Endothelial cell of hepatic sinusoid (primary cell): ENCODE measurements at regions not wholly inside any gene's neighbourhood (a gene's known extent, or its start where the extent isn't known, plus 50 kb on each side); places are given as distances from the start of the nearest gene placed in this dataset.

Source experiments
- in situ Hi-C: cut with HindIII; loops from 2 replicates; pipeline ENCODE4 v1.10.0; 2017; ENCODE audit warnings: low sequenced_read_pairs

DNA sequence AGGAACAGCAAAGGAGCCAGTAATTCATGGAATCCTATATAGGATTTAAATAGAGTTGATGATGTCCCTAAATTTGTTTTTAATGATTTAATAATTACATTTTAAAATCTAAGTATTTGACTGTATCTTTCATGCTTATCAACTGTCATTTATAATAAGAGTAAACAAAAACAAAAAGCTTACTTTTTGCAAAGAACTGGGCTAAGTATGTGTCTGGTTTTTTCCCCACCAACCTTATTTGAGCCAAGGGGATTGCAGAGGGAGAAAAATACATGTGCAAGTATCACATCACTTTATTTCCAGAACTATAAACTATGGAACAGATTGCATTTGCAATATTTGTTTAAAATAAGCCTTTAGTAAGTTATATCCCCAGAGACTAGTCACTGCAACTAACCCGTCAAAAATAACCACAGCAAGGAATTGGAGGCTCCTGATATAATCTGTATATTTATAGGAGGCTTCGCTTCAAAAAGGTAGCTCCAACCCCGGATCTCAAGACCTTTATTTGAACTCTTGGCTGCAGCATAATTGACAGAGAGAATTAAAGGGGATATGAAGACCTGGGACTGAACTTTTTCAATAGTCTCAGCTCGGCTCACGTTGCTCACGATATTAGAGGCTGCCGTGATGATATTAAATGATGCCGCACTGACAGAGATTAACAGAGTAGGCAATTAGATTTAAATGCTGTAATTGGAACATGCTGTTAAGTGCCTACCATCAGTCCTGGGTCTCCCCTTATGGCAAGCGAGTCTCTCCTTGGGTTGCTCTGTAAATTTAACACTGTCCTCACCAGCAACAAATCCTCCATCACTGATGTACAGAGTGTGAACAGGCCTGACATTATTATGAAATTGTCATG, 329.1 kb upstream of the NFIA start:
- in situ Hi-C loops: no loop called here

DNA sequence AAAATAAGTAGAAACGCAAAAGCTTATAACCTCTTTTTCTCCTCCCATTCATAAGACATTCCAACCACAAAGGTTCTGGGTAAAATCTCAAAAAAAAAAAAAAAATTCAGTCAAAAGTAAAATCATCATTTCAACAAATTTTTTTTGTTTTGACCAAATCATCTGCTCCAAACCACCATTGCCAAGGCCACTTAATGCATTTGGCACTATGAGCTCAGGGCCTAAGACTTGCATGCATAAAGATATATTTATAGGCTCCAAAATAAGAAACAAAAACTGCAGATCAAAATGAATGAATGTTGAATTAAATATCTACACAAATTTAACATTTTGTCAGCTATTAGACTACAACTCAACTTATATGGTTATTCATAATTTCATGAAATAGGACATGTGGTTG, 331.1 kb upstream of the NFIA start:
- in situ Hi-C loops: no loop called here

DNA sequence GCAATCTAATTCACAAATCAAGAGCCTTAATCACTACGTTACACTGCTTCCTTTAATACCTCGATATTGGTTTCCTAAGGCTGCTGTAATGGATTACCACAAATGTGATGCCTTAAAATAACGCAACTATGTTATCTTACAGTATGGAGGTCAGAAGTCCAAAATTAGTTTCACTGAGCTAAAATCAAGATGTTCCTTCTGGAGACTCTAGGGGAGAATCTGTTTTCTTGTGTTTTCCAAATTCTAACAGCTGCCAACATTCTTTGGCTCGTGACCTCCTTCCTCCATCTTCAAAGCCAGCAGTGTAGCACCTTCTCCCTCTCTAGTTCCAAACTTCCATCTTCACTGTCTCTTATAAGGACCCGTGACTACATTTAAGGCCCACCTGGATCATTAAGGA, 335.0 kb upstream of the NFIA start:
- in situ Hi-C loops: no loop called here

DNA sequence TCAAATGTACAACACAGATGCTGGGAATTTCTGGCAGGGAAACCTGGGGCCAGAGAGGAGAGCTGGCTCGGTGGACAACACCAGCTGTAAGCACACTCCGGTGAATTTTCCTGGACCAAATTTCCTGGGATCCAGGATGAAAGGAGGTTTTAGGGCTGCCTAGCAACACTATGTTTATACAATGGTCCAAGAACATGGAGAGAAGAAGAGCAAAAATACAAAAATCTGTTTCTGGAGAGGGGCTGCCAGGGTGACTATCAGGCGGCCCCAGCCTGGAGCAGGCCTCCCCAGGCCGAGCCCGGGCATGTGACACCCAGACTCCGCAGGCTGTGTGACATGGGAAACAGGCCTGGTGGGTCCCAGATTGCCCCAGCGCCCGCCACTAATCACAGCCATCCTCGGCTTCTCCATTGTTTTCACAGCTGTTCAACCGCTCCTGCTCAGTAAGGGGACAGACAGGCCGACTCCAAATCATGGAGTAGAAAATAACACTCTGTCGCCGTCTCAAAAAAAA, 336.0 kb upstream of the NFIA start:
- in situ Hi-C loops: no loop called here

DNA sequence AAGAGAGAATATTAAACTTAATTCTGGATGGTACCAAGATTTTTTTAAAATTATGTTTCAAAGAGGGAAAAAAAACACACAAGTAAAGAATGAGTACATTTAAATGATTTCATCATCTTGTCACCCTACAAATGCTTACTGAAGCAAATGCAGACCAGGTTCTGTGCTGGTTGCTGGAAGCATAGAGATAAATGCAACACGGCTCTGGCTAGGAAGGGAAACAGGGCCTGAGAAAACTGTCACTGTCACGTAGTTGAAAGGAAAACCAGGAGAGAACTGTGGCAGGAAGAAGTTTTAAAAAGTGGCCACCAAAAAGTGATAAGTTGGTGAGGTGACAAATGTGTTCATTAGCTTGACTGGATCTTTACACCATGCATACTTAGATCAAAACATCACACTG, 336.9 kb upstream of the NFIA start:
- in situ Hi-C loops: no loop called here

DNA sequence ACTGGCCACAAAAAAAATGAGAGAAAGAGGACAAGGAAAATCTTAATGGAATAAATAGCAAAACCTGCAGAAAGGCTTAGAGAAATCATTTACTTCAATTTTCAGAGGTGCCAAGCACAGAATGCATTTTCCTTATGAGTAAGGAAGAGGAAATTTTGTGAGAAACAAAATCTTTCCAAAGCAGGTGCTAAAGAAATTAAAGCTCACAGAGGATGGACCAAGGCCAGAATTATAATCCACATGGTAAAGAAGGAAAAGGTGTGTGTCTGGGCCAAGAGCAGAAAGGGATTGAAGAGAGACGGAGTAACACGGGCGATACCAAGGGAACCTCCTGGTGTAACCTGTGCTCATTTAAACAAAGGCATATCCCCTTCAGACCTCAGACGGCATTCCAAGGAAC, 340.0 kb upstream of the NFIA start:
- in situ Hi-C loops: no loop called here

DNA sequence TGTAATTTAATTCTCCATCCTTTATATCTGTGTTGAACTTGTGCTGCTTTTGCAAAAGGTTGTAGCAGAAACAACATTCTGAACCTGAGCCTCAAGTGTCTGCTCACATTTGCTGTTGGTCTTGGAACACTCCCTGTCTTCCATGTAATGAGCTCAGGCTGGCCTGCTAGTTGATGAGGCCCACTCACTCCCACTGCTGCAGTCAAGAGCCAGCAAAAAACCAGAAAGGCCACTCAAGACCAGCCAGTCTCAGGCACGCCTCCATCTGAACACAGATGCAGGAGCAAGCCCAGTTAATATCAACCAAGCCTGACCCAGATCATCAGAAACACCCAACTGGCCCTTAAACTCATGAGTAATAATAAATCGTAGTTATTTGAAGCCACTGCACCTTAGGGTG, 342.2 kb upstream of the NFIA start:
- in situ Hi-C loops: no loop called here

DNA sequence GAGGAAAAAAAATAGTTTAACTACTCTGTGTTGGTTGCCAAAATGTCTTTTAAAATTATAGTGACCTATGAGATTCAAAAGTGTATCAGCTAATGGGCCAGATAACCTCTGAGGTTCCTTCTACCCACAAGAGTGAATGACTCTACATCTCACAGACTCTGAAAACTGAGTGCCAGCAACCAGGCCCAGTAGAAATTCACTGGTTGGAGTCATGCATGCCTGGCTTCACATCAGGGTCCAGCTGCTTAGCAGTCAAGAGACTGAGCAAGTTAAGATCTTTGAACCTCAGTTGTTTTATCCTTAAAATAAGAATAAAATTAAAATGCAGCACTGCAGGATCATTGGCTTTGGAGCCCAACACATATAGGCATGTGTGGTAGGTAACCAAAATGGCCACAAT, 342.6 kb upstream of the NFIA start:
- in situ Hi-C loops: no loop called here

DNA sequence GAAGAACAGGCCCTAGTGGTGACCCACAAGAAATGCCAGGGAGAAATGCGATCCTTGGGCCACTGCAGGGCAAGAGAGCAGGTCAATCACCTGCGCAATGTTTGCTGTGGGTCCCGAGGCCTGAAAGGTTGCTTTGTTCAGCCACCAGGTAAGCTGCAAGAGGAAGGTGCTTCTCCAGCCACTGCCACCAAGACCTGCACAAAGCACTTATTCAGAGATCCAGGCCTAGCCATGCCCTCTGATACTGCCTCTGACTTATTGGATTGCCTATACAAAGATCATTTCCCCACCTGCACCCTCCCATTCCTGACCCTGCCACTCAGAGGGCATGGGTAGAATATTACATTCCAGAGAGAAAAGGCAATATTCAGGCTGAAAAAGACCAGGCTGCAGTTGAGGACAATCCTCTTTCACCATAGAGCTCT, 349.4 kb upstream of the NFIA start:
- in situ Hi-C loops: no loop called here

DNA sequence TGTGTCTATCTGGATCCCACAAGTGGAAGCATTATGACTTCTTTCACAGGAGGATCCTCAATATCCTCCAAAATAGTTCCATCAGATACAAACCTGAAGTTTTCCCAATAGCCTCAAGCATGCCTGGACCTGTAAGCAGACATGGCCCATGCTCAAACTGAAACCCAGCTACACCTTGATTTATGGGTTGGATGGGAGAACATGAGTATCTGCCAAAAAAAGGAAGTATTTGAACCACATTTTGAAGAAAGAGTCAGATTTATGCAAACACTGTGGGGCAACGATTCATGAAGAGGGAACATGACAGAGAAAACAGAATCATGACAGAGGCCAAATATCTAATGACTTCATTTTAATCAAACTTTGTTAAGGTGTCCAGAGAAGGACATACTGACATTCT, 351.0 kb upstream of the NFIA start:
- in situ Hi-C loops: no loop called here

DNA sequence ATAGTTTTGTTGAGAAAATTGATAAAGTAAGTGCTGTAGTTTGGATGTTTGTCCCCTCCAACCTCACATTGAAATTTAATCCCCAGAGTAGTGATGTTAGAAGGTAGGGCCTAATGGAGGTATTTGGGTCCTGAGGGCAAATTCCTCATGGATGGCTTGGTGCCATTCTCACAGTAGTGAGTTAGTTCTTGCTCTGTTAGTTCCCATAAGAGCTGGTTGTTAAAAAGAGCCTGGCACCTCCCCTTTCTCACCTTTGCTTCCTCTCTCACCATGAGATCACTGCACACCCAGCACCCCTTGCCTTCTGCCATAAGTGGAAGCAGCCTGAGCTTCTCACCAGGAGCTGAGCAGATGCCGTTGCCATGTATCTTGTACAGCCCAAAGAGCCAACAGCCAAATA, 354.8 kb upstream of the NFIA start:
- in situ Hi-C loops: no loop called here

DNA sequence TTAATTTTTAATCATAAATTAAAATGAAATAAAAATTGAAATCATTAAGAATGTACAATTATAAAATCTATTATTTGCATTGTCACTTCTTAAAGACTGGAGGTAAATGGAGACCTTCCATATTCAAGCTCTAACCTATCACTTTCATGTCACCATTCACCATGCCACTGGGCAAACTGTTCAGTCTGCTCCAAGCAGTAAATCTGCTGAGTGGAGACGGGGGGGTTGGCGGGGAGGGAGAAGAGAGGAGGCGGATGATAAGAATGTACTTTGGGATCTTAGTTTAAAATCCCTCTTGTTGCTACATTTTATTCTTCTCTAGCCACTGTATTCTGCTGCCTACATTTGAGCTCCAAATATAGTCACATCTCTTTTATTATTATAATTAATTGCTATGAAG, 365.9 kb upstream of the NFIA start:
- in situ Hi-C loops: no loop called here

DNA sequence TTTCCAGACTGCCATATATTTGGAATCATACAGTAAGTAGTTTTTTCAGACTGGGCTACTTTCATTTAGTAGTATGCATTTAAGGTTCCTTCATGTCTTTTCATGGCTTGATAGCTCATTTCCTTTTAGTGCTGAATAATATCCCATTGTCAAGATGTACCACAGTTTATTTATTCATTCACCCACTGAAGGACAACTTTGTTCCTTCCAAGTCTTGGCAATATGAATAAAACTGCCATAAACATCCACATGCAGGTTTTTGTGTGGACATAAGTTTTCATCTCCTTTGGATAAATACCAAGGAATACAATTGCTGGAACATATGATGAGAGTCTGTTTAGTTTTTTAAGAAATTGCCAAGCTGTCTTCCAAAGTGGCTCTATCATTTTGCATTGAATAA, 366.4 kb upstream of the NFIA start:
- in situ Hi-C loops: no loop called here

DNA sequence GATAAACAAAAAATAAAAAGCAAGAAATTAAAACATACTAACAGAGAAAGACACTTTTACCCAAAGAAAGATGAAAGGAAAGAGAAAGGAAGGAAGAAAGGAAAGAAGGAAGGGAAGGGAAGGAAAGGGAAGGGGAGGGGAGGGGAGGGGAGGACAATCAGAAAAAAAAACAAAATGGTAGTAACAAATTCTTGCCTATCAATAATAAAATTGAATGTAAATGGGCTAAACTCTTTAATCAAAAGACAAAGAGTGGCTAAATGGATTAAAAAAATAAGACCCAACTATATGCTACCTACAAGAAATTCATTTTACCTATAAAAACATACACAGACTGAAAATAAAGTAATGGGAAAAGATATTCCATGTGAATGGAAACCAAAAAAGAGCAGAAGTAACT, 372.9 kb upstream of the NFIA start:
- in situ Hi-C loops: no loop called here

DNA sequence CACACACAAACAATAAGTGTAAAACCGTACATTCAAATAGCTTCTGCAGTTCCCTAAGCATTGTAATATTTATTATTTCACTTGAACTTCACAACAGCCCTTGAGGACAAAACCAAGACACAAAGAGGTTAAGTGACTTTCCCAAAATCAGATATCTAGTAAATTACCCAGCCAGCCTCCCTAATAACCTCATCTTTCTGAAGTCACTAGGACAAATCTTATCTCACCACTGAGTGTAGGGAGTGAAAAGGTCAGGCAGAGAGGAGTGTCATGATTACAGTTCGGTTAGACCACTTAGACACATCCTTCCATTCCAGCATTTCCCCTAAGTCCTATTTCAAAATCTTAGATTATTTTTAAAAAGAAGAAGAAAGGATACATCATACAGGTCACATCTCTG, 377.3 kb upstream of the NFIA start:
- in situ Hi-C loops: no loop called here

DNA sequence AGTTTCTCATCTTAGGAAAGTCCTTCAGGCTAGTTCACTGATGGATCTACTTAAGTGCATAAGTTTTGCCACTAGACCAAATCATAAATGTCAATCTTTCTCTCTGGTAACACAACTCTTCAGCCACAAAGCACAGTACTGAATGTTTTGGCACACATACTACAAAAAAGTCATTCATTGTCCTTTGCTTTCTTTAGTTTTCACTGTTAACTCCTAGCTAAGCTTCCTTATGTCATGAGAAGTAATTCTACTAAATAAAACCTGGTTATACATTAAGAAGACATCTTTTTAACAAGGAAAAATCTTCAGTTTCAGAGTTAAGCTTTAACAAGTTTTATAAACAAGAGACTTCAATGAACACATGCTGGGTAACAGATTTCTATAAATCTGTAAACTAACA, 379.2 kb upstream of the NFIA start:
- in situ Hi-C loops: no loop called here

DNA sequence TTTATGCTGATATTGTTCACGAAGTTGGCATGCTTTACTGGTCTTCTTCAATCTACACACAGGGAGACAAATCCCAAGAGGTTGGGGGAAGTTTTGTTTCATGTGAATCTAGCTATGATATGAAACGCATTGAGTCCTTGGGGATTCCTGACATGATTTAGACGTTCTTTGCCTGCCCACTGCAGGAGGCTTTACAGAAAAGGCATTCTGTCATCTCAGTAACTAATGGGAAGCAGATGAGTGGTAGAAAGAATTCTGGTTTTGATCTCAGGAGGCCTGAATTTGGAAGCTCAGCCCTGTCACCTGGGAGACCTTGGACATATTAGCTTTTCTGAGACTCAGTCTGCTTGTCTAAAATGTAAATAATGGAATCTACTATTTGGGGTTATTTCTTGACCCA, 383.0 kb upstream of the NFIA start:
- in situ Hi-C loops: no loop called here

DNA sequence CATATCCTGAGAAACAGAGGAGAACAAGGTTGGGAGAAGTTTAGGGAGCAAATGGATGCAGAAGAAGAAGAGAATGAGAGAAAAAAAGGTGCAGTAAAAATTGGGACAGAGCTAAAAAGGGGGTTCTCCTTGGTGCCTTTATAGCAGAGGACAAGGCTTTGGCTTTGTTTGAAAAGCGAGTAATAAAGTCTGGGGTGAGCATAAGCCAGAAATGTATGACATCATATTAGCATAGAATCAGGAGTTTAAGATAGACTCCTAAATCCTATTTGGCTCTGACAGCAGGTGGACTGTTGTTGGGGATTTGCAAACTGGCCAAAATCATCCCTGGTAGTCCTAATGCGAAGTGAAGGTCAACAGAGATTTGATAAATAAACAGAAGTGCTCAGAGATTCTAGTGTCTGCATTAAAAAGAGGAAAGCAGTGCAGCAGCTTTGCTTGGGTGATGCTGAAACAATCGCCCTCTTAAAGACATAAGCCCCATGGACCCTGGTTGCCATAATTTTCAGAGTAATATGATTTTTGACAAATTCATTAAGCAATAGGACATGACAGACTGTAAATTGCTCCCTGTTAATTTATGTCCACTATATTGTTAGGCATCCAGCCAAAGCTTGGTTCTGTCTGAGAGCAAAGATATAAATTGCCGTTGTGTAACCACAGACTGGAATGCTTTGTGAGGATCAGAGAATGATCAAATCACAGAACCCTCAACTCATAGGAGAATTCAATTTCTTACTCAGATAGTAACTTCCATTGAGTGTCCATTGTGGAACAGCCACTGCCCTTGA, 385.0 kb upstream of the NFIA start:
- in situ Hi-C loops: no loop called here

DNA sequence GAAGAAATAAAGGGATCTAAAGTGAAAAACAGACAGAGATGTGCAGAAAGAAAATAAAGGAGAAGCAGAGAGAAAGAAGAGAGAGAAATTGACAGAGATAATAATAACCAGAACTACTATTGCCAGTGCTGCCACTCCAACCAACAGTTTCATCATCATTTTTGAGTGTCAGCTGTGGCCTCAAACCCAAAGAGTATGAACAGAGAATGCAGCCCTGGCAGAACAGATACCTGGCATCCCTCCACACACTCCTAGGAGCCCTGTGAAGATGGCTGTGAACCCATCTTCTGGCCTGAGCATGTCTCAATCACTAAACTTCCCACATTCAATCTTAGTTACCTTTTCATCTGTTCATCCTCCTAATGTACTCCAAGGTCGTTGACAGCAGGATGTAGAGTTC, 385.8 kb upstream of the NFIA start:
- in situ Hi-C loops: no loop called here

DNA sequence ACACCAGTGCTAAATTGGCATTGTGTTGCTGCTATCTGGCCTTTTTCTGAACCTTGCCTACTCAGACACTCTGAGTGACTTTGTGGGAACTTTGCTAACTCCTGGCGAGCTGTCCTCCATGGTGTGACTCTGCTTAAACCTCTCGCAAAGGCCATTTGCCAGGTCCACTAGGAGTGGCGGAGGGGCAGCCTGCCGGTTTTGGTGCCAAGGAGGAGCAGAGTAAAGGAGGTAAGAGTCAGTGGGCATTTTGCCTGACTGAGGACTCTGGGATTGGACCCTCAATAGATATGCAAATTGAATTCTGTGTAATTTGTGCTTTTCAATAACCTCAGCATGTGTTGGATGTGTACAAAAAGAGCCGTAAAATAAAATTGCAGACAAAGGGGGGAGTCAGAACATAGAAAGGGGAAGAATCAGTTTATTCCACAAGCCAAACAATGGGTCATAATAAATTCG, 386.6 kb upstream of the NFIA start:
- in situ Hi-C loops: no loop called here

DNA sequence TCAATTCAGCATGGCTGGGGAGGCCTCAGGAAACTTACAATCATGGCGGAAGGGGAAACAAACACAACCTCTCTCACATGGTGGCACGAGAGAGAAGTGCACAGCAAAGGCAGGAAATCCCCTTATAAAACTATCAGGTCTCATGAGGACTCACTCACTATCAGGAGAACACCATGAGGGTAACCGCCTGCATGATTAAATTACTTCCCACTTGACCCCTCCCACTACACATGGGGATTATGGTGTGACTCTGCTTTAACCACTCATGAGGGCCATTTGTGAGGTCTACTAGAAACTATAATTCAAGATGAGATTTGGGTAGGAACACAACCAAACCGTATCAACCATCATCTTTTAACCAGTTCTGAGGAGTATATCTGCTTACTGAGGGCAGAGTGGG, 387.4 kb upstream of the NFIA start:
- in situ Hi-C loops: no loop called here

DNA sequence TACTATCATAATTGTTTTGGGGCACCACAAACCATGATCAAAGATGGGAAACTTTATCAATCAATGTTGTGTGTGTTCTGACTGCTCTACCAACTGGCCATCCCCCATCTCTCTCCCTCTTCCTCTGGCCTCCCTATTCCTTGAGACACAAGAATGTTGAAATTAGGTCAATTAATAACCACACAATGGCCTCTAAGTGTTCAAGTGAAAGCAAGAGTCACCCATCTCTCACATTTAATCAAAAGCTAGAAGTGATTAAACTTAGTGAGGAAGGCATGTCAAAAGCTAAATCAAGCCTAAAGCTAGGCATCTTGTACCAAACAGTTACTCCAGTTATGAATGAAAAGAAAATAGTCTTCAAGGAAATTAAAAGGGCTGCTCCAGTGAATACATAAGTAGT, 390.3 kb upstream of the NFIA start:
- in situ Hi-C loops: no loop called here
